Dermis blood vessel endothelial cell (primary cell): ENCODE measurements at regions not wholly inside any gene's neighbourhood (a gene's known extent, or its start where the extent isn't known, plus 50 kb on each side); places are given as distances from the start of the nearest gene placed in this dataset.
"Not testable (repeated sequence)": the region's sequence is repeated elsewhere in the genome, so short reads cannot be mapped to it uniquely, and the experiment has no call there.

ENCODE experiments used
- DNase-seq: peaks from one replicate; pipeline ENCODE4 v3.0.0; 2010

GRCh38 chr5:93213111-93213794, 367.8 kb downstream of the NR2F1-AS1 start:
- not testable (repeated sequence) for DNase-seq

GRCh38 chr5:93209476-93209875, 371.5 kb downstream of the NR2F1-AS1 start:
- DNase-seq = peak; percentile 42

GRCh38 chr5:93208141-93208751, 372.8 kb downstream of the NR2F1-AS1 start:
- no peak for DNase-seq

DNA sequence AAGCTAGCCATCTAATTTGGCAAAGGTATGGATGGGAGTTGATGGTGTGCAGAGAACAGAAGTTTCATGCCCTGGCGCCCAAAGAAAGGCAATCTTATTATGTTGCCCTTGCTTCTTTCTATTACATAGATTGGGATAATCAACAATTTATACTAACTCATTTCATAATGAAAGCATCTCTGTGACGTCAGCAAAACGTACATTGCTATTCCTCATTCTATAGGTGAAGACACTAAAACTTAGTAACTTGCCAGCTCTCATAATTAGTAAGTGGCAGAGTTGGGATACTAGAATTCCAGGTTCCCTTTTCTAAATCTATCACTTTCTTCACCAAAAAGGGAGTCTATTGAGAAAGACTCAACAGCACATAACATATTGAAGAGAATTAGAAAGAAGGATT, 374.8 kb downstream of the NR2F1-AS1 start:
- DNase-seq = no peak

- DNase-seq = no peak
These were observed 380.0 kb downstream of the NR2F1-AS1 start for GRCh38 chr5:93201061-93201460.

DNA sequence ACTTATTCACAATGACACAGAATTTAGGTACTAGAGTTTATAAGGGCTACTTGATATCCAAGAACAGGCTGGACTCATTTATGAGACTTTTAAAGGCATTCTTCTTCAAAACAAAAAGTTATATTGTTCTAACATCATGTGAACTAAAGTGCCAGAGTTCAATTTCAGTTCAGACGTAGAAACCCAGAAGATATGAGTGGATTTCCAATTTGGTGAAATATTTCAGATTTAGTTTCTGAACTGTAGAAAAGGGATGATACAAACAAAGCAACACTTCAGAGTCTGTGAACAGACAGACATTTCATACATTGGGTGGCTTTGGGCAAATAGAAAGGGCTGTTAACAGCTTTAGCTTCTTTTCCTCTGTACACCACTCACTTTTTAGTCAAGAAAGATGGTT, 384.0 kb downstream of the NR2F1-AS1 start:
- DNase-seq = no peak

GRCh38 chr5:93193431-93194347, 387.3 kb downstream of the NR2F1-AS1 start:
- no peak for DNase-seq

- no peak for DNase-seq
These were observed 388.3 kb downstream of the NR2F1-AS1 start for GRCh38 chr5:93192683-93193082.

DNA sequence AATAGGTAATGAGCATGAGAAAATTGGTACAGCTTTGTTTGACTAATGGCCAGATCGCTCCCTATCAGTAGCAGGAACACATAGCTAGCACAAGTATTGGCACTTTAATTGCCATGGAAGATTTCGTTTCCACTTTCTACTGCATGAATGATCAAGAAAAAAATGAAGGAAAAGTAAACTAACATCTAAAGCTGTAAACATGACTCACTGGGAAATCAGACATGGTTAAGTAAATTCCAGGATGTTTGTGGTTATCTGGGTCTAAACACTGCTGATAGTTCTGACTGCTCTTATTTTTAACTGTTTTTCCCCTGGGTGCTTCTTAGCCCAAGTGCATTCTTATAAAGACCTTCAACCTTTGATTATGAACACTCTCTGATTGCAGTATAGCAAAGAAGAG, 388.9 kb downstream of the NR2F1-AS1 start:
- DNase-seq = peak; percentile 50

DNA sequence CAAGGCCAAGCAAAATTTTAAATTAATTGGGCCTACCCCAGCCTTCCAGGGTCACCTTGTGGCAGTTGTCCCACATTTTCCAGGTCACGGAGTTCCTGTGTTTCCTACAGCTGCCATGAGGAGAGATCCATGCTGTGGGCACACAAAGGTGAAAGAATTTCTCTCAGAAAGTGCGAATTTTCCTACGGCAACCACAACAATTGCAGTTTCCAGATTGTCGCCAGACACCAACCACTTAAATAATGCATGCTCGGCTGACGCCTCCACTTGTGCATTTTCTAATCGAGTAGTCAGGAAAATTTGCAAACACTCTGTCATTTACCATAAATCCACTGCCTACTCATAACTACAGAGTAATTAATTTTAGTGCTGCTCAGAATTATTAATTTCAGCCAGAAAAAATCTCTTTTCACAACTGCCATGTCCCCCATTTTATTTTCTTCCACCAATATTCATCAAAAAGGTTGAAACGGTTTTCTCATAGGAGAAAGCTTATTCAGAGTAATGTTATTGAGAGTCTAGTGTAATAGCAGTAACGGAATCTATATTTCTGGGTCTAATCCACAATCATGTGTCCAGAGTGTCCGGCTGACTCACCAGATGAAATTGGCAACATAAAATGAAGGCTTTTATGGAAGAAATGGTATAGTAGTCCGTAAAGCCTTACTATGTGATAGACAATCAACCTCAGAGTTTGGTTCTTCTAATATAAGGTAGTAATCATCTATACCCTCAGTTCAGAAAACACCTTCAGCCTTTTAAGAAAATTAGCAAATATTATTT, 389.8 kb downstream of the NR2F1-AS1 start:
- DNase-seq = no peak

DNA sequence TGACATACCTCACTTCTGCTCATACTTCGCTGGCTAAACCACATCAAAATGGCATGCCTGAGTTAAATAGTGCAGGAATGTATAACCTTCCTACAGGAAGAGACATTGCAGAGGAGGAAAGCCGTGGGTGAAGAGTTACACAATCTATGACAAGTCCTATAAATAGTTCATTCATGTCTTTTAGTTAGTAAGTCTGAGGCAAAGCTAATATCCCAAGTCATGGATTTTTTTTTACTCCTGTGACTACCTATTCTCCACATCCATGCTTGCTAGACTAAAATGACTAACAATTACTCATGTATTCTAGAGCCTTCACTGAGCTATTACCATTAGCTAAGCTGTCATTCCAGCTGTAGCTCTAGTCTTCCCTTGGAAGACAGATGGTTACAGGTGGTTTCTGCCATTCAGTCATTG, 391.3 kb downstream of the NR2F1-AS1 start:
- peak; percentile 52 for DNase-seq

DNA sequence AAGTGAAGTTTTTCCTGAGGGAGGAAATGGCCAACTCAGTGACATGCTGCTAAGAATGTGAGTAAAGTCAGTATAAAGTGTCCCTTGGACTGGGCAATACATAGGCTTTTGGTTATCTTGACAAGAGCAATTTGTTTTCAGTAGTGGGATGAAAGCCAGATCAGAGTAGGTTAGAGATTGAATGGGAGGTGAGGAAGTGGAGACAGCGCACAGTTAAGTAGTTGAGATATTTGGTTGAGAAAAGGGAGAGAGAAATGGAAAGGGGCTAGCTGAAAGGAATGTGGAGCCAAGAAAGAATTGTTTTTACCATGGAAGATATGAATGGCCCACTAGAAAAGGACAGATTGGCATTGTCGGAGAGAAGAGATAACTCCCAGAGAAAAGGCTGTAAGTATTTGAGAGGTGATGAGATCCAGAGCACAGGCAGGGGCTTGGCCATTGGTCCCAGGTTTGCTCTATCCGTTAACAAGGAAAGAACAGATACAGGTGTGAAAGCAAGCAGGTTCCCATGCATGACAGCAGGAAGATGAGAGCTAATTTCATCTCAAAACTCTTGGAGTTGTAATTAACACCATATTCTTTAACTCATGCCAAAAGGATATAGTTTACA, 392.0 kb downstream of the NR2F1-AS1 start:
- no peak for DNase-seq

GRCh38 chr5:93186076-93186682, 394.8 kb downstream of the NR2F1-AS1 start:
- DNase-seq = peak; percentile 67

DNA sequence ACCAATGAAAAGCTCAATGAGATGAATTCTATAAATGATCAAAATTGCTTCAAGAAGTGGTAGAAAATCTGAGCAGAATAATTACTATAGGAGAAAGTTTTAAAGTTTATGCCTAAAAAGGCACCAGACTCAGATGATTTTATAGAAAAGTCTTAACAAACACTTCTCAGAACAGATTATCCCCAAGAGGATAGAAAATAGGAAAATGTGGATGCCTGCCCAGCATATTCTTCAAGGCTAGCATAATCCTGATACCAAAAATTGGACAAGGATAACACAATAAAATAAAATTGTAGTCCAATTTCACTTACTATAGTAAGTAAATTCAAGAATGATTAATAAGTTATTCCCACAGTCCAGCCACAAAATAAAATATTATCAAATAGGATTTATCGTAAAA, 397.0 kb downstream of the NR2F1-AS1 start:
- DNase-seq = no peak

GRCh38 chr5:93179466-93179865, 401.6 kb downstream of the NR2F1-AS1 start:
- DNase-seq = no peak

DNA sequence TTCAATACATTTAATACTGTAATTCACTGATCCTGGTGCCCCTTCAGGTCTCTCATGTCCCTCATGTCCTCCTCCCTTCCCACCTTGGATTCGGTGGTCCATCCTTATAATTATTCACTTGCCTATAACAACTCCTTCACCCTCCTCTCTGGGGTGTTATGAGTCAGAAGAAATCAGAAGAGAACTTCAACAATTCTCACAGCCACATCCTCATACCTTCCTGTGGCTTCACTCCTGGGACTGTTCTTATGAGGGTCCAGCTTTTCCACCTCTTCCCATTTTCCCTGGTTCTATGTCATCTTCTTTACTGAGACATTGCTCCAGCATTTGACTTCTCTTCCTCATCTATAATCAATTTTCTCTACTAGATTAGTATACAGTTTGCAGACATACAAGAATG, 406.1 kb downstream of the NR2F1-AS1 start:
- DNase-seq = no peak

- no peak for DNase-seq
These were observed 415.5 kb downstream of the NR2F1-AS1 start for GRCh38 chr5:93165559-93165958.

GRCh38 chr5:93164690-93165089, 416.3 kb downstream of the NR2F1-AS1 start:
- peak; percentile 81 for DNase-seq

- DNase-seq = peak; percentile 91
These were observed 417.9 kb downstream of the NR2F1-AS1 start for GRCh38 chr5:93163010-93163663.

DNA sequence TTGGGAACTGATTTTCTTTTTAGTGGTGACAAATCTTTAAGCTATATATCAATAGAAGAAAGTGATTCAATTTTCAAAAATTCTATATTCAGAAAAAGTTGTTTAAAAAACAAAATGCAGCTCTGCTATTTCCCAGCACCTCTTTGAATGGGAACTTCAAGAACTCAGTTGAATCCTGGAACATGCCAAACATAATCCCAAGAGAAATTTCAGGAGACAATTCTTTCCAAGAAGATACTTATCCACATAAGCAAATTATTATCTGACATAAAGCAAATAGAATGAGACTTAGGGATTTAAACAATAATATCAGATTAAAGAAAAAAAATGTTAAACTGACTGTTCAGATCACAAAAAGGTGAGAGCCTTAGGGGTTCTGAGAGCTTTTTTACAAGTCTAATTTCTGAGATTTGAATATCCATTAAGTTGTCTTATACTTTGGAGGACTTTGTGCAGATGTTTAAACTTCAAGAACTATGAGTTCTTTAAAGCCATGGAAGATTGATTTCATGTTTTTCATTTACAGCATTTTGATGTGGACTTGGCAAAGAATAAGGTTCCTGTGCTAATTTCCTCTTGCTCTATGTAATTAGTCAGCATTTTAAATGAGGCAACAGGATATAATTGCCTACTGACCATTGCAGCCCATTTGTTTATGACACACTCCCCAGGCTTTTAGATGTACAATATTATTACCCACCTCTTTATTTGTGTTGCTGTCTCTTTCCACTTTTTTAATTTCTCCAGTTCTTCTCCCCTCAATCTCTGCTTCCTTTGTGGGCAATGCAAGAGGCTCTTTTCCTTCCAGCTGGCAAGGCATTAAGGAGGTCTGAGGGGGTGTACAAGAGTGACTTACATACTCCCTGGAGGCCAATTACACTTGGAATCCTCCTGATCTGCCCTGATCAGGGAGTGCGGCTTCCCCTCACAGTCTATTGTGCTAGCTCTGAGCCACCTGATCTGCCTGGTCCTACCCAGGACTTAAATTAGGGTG, 419.1 kb downstream of the NR2F1-AS1 start:
- peak; percentile 75 for DNase-seq
